Activated T-cell treated with anti-CD3 and anti-CD28 coated beads, Interleukin-2, amount 50 U/mL, for 72 hours (primary cell): ENCODE measurements at regions not wholly inside any gene's neighbourhood (a gene's known extent, or its start where the extent isn't known, plus 50 kb on each side); places are given as distances from the start of the nearest gene placed in this dataset.

ENCODE experiments used
- ATAC-seq, 2 donors: fragments of 150-1000 bp; cut with Tn5 transposase; replicated peaks in 1 of 2; 2 replicates each; pipeline ENCODE4 v1.10.0; 2021; ENCODE audit warnings: moderate library complexity in 2 of 2, mild to moderate bottlenecking in 1 of 2
- DNase-seq, 2 donors: peaks; one replicate each; pipeline ENCODE4 v3.0.0; 2021 to 2022; ENCODE audit warnings: mixed read lengths in 1 of 2
- H3K27ac Mint-ChIP-seq: one replicate; pipeline ENCODE4 v1.8.0; 2022; ENCODE audit warnings: mild to moderate bottlenecking, moderate library complexity, mixed read lengths
- H3K27me3 Mint-ChIP-seq: one replicate; pipeline ENCODE4 v1.8.0; 2022; ENCODE audit warnings: low read depth, mixed read lengths
- H3K36me3 Mint-ChIP-seq, 2 donors: one replicate each; pipeline ENCODE4 v1.8.0; 2022; ENCODE audit warnings: mixed read lengths in 2 of 2, mild to moderate bottlenecking in 1 of 2; ENCODE audit not compliant: insufficient read depth in 2 of 2
- H3K4me1 Mint-ChIP-seq: one replicate; pipeline ENCODE4 v1.8.0; 2022; ENCODE audit warnings: low read depth, mixed read lengths
- H3K4me3 Mint-ChIP-seq, 2 donors: one replicate each; pipeline ENCODE4 v1.8.0; 2022; ENCODE audit warnings: mild to moderate bottlenecking in 2 of 2, mixed read lengths in 2 of 2, moderate library complexity in 2 of 2
- H3K9me3 Mint-ChIP-seq, 2 donors: one replicate each; pipeline ENCODE4 v1.8.0; 2022; ENCODE audit warnings: mixed read lengths in 2 of 2

DNA sequence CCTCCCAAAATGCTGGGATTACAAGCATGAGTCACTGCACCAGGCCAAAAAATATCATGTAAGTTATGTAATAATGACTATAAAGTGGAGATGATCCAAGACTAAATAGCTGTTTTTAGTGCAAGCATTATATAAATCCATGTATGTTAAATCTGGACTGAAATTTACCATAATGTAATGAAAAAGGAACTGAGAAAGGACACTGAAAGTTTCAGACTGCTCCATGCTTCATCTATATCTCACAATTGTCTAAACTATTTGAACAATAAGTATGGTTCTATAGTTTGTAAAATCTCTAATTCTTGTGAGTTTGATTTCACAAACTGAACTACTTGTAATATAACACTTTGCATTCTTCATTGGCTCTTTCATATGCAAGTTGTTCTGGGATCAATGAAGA is 2299.5 kb downstream of the PCDH9 start:
- Mint-ChIP-seq H3K4me3 (no peak overlapping the region), H3K36me3 (no peaks in the 10 kb centered on the region), H3K27me3 (no peaks in the 10 kb centered on the region), H3K4me1 (no peaks in the 10 kb centered on the region), H3K9me3 (peaks cover 4 to 11% of the 10 kb centered on the region in 2 donors), H3K27ac (no peak overlapping the region)
- no peak for DNase-seq
- ATAC-seq, result no peak

DNA sequence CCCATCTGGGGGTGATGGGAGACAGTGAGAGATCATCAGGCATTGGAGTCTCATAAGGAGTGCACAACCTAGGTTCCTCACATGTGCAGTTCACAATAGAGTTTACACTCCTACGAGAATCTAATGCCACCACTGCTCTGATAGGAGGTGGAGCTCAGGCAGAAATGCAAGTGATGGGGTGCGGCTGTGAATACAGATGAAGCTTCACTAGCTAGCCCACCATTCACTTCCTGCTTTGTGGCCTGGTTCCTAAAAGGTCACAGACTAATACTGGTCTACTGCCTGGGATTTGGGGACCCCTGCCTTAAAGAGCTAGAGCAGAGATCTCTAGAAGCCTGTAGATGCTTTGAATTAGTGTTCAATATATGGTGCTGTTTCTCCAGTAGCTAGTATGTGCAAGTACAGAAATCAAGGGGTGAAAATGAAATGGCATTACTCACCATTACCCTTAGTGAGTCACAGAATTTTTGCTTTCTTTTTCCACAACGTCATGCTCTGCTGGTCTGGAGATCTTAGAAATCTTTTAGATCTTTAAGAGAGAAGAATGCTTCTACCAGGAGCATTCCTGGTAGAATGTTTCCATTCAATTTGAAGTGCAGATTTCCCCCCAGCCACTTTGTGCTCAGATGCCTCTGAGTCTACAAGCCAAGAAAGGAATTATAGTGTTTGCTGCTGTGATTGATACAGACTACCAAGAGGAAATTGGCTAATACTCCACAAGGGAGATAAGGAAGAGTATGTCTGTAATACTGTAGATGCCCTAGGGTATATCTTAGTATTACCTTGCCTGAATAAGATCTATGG is 2301.2 kb downstream of the PCDH9 start:
- Mint-ChIP-seq H3K4me3 (no peak overlapping the region), H3K27me3 (no peaks in the 10 kb centered on the region), H3K4me1 (no peaks in the 10 kb centered on the region), H3K9me3 (peaks cover 0 to 3% of the 10 kb centered on the region in 2 donors), H3K27ac (no peak overlapping the region), H3K36me3 (no peaks in the 10 kb centered on the region)
- DNase-seq (no peak), ATAC-seq (peak in 1 of 2 donors; percentile 30)

DNA sequence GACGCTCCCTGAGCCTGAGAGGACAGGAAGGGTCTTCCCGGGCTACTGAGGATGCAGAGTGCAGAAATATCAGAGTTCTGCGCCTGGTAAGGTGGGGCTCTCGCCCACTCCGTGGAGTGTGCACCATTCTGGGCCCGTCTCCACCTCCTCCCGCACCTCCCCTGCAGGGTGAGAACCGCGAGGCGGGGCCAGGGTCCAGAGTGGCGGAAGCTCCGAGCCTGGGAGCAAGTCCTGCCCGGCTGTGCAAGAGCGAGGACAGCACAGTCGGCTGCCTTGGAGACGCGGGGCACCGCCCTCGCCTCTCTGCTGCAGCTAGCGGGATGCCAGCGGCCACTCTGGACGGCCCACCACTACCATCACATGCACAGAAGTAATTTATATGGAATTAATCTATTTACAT is 2304.4 kb downstream of the PCDH9 start:
- Mint-ChIP-seq H3K4me3 (no peak overlapping the region), H3K9me3 (peaks cover 4 to 8% of the 10 kb centered on the region in 2 donors), H3K27me3 (no peaks in the 10 kb centered on the region), H3K36me3 (no peaks in the 10 kb centered on the region), H3K27ac (no peak overlapping the region), H3K4me1 (no peaks in the 10 kb centered on the region)
- DNase-seq, result no peak
- ATAC-seq, result no peak

GRCh38 chr13:64925284-64925683 is 2304.9 kb downstream of the PCDH9 start:
- H3K4me3 Mint-ChIP-seq, result no peak overlapping the region
- no peak overlapping the region for H3K27ac Mint-ChIP-seq
- no peaks in the 10 kb centered on the region for H3K36me3 Mint-ChIP-seq
- no peak for DNase-seq
- H3K9me3 Mint-ChIP-seq, result peaks cover 5 to 8% of the 10 kb centered on the region in 2 donors
- H3K27me3 Mint-ChIP-seq, result no peaks in the 10 kb centered on the region
- no peaks in the 10 kb centered on the region for H3K4me1 Mint-ChIP-seq
- ATAC-seq, result no peak

- Mint-ChIP-seq H3K27me3 (no peaks in the 10 kb centered on the region), H3K4me1 (no peaks in the 10 kb centered on the region), H3K27ac (no peak overlapping the region), H3K36me3 (no peaks in the 10 kb centered on the region), H3K9me3 (peaks cover 5 to 8% of the 10 kb centered on the region in 2 donors), H3K4me3 (no peak overlapping the region)
- DNase-seq (no peak), ATAC-seq (no peak)
Measured at GRCh38 chr13:64924401-64924800, 2305.7 kb downstream of the PCDH9 start.

DNA sequence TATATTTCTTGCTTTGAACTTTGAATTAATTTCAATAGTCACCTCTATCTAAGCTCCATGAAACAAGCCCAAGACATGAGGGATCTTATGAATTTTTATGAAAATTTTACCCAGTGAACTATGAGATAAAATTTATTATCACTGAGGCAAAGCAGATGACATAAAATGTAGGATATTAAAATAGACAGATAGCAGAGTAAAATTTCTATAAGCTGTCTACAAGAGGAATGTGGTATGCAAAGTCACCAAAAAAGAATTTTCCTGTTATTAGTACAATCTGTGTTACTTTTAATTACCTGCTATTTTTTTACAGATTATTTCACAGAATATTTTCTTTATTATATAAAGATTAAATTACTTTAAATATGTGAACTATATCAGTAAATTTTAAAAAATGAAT is 2312.6 kb downstream of the PCDH9 start:
- peaks cover 10% of the 10 kb centered on the region in 2 donors for H3K9me3 Mint-ChIP-seq
- no peaks in the 10 kb centered on the region for H3K4me1 Mint-ChIP-seq
- no peak overlapping the region for H3K4me3 Mint-ChIP-seq
- H3K27me3 Mint-ChIP-seq, result no peaks in the 10 kb centered on the region
- ATAC-seq (no peak), DNase-seq (no peak)
- H3K36me3 Mint-ChIP-seq, result peaks cover 0 to 1% of the 10 kb centered on the region in 2 donors
- H3K27ac Mint-ChIP-seq, result no peak overlapping the region

DNA sequence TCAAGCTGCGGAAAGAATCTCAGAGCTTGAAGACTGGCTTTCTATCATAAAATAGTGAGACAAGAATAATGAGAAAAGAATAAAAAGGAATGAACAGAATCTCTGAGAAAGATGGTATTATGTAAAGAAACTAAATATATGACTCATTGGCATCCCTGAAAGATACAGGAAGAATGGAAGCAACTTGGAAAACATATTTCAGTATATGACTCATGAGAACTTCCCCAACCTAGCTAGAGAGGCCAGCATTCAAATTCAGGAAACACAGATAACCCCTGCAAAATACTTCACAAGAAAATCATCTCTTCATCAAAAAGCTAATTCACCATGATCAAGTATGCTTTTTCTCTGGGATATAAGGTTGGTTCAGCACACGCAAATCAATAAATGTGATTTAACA is 2318.0 kb downstream of the PCDH9 start:
- H3K27ac Mint-ChIP-seq, result no peak overlapping the region
- no peaks in the 10 kb centered on the region for H3K27me3 Mint-ChIP-seq
- no peak for DNase-seq
- H3K36me3 Mint-ChIP-seq, result peaks cover 0 to 1% of the 10 kb centered on the region in 2 donors
- no peak for ATAC-seq
- H3K4me3 Mint-ChIP-seq, result no peak overlapping the region
- H3K4me1 Mint-ChIP-seq, result no peaks in the 10 kb centered on the region
- H3K9me3 Mint-ChIP-seq, result peaks cover 7 to 9% of the 10 kb centered on the region in 2 donors

- H3K4me1 Mint-ChIP-seq, result no peaks in the 10 kb centered on the region
- H3K9me3 Mint-ChIP-seq, result peaks cover 6 to 11% of the 10 kb centered on the region in 2 donors
- H3K27ac Mint-ChIP-seq, result no peak overlapping the region
- no peaks in the 10 kb centered on the region for H3K27me3 Mint-ChIP-seq
- peaks cover 0 to 1% of the 10 kb centered on the region in 2 donors for H3K36me3 Mint-ChIP-seq
- ATAC-seq, result no peak
- DNase-seq, result no peak
- H3K4me3 Mint-ChIP-seq, result no peak overlapping the region
Measured at GRCh38 chr13:64910096-64910495, 2320.0 kb downstream of the PCDH9 start.

GRCh38 chr13:64909184-64909583 is 2321.0 kb downstream of the PCDH9 start:
- Mint-ChIP-seq H3K9me3 (peaks cover 6 to 11% of the 10 kb centered on the region in 2 donors), H3K27me3 (no peaks in the 10 kb centered on the region), H3K4me3 (no peak overlapping the region), H3K36me3 (peaks cover 0 to 1% of the 10 kb centered on the region in 2 donors), H3K4me1 (no peaks in the 10 kb centered on the region), H3K27ac (no peak overlapping the region)
- no peak for ATAC-seq
- no peak for DNase-seq

GRCh38 chr13:64900039-64900438 is 2330.1 kb downstream of the PCDH9 start:
- peaks cover 0 to 1% of the 10 kb centered on the region in 2 donors for H3K36me3 Mint-ChIP-seq
- no peak overlapping the region for H3K4me3 Mint-ChIP-seq
- H3K9me3 Mint-ChIP-seq, result peaks cover 7 to 9% of the 10 kb centered on the region in 2 donors
- H3K27me3 Mint-ChIP-seq, result no peaks in the 10 kb centered on the region
- ATAC-seq (no peak), DNase-seq (no peak)
- no peaks in the 10 kb centered on the region for H3K4me1 Mint-ChIP-seq
- H3K27ac Mint-ChIP-seq, result no peak overlapping the region

DNA sequence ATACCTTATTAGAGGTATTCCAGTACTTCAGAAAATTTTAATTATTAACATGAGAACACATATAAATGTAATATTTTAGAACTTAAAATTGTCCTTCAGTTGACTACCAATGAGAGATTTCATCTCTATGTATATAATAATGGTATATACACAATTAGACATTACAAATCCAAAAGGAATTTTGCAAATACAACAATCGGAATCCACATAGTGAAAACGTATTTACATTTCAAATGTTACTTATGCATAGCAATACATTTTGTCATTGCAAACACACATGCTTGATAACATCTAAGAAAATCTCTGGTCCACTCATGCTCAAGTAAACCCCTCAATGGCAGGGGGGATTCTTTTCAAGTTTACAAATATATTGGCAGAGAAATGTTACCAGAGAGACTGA is 2345.2 kb downstream of the PCDH9 start:
- Mint-ChIP-seq H3K4me3 (no peak overlapping the region), H3K27ac (no peak overlapping the region), H3K9me3 (peaks cover 2 to 5% of the 10 kb centered on the region in 2 donors), H3K27me3 (no peaks in the 10 kb centered on the region), H3K4me1 (no peaks in the 10 kb centered on the region), H3K36me3 (no peaks in the 10 kb centered on the region)
- DNase-seq, result no peak
- no peak for ATAC-seq

GRCh38 chr13:64877176-64877575 is 2353.0 kb downstream of the PCDH9 start:
- ATAC-seq (no peak), DNase-seq (no peak)
- Mint-ChIP-seq H3K27ac (no peak overlapping the region), H3K4me1 (no peaks in the 10 kb centered on the region), H3K36me3 (no peaks in the 10 kb centered on the region), H3K27me3 (no peaks in the 10 kb centered on the region), H3K9me3 (peaks cover 0 to 2% of the 10 kb centered on the region in 2 donors), H3K4me3 (no peak overlapping the region)

DNA sequence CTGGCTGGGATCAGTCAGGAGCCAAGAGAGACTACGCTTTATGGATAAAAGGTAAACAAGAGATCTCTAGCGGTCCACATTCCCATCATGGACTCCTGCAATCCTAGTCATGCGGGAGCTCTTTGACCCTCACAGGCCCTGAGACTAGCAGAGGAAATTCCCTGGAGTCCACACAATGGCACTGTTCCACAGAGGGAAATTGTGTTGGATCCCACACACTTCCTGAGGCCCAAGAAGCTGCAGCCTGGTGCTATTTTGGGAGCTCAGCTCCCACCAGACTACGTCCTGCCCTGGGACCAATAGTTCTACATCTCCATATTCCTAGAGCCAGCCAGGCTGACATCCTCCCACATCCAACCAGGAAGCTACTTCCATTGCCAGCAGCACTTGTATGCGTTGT is 2358.4 kb downstream of the PCDH9 start:
- DNase-seq (no peak), ATAC-seq (no peak)
- H3K4me1 Mint-ChIP-seq, result no peaks in the 10 kb centered on the region
- peaks cover 0 to 7% of the 10 kb centered on the region in 2 donors for H3K9me3 Mint-ChIP-seq
- H3K36me3 Mint-ChIP-seq, result peaks cover 0 to 1% of the 10 kb centered on the region in 2 donors
- H3K27ac Mint-ChIP-seq, result no peak overlapping the region
- no peaks in the 10 kb centered on the region for H3K27me3 Mint-ChIP-seq
- H3K4me3 Mint-ChIP-seq, result no peak overlapping the region

- Mint-ChIP-seq H3K27me3 (no peaks in the 10 kb centered on the region), H3K27ac (no peak overlapping the region), H3K4me3 (no peak overlapping the region), H3K9me3 (peaks cover 0 to 7% of the 10 kb centered on the region in 2 donors), H3K4me1 (no peaks in the 10 kb centered on the region), H3K36me3 (peaks cover 0 to 1% of the 10 kb centered on the region in 2 donors)
- ATAC-seq (no peak), DNase-seq (no peak)
Measured at GRCh38 chr13:64869539-64869938, 2360.6 kb downstream of the PCDH9 start.
